Inflammatory macrophage treated with lipopolysaccharide for 1 hour (primary cell): ENCODE measurements at regions not wholly inside any gene's neighbourhood (a gene's known extent, or its start where the extent isn't known, plus 50 kb on each side); places are given as distances from the start of the nearest gene placed in this dataset.
"Not testable (repeated sequence)": the region's sequence is repeated elsewhere in the genome, so short reads cannot be mapped to it uniquely, and the experiment has no call there.

Source experiments
- DNase-seq, 2 donors: peaks; one replicate each; pipeline ENCODE4 v3.0.0-alpha.2; 2020 to 2022

GRCh38 chr1:58116284-58116683, 430.2 kb downstream of the OMA1 start:
- DNase-seq: no peak

GRCh38 chr1:58109646-58110200, 436.8 kb downstream of the OMA1 start:
- DNase-seq: no peak

- DNase-seq: no peak
Observed at GRCh38 chr1:58108783-58109182, 437.7 kb downstream of the OMA1 start.

- DNase-seq: no peak
Observed at GRCh38 chr1:58107943-58108342, 438.6 kb downstream of the OMA1 start.

- no peak for DNase-seq
Observed at GRCh38 chr1:58104960-58105359, 441.6 kb downstream of the OMA1 start.

GRCh38 chr1:58096714-58097113, 449.8 kb downstream of the OMA1 start:
- no peak for DNase-seq

- no peak for DNase-seq
Observed at GRCh38 chr1:58095183-58095582, 451.3 kb downstream of the OMA1 start.

GRCh38 chr1:58094221-58094620, 452.3 kb downstream of the OMA1 start:
- peak in 1 of 2 donors; percentile 0 for DNase-seq

GRCh38 chr1:58090640-58091039, 455.9 kb downstream of the OMA1 start:
- DNase-seq: no peak

GRCh38 chr1:58089898-58090534, 456.5 kb downstream of the OMA1 start:
- no peak for DNase-seq

GRCh38 chr1:58084266-58084665, 462.3 kb downstream of the OMA1 start:
- no peak for DNase-seq

GRCh38 chr1:58082596-58082995, 463.9 kb downstream of the OMA1 start:
- DNase-seq: no peak

GRCh38 chr1:58076258-58076657, 470.3 kb downstream of the OMA1 start:
- DNase-seq: no peak

GRCh38 chr1:58075188-58075578, 471.3 kb downstream of the OMA1 start:
- DNase-seq: no peak

GRCh38 chr1:58072450-58072849, 474.1 kb downstream of the OMA1 start:
- no peak for DNase-seq

GRCh38 chr1:58067082-58067481, 479.4 kb downstream of the OMA1 start:
- DNase-seq: no peak

GRCh38 chr1:58065520-58065919, 481.0 kb downstream of the OMA1 start:
- DNase-seq: no peak

- no peak for DNase-seq
Observed at GRCh38 chr1:58064166-58064565, 482.4 kb downstream of the OMA1 start.

- DNase-seq: no peak
Observed at GRCh38 chr1:58063095-58063494, 483.4 kb downstream of the OMA1 start.

GRCh38 chr1:58062635-58063034, 483.9 kb downstream of the OMA1 start:
- no peak for DNase-seq

- DNase-seq: no peak
Observed at GRCh38 chr1:58060559-58061170, 485.9 kb downstream of the OMA1 start.

GRCh38 chr1:58059789-58060188, 486.7 kb downstream of the OMA1 start:
- DNase-seq: no peak

- DNase-seq: no peak
Observed at GRCh38 chr1:58058323-58058722, 488.2 kb downstream of the OMA1 start.

- no peak for DNase-seq
Observed at GRCh38 chr1:58057826-58058225, 488.7 kb downstream of the OMA1 start.

GRCh38 chr1:58051187-58051586, 495.3 kb downstream of the OMA1 start:
- DNase-seq: not testable (repeated sequence)
